Fibroblast of lung (primary cell): ENCODE measurements at regions not wholly inside any gene's neighbourhood (a gene's known extent, or its start where the extent isn't known, plus 50 kb on each side); places are given as distances from the start of the nearest gene placed in this dataset.

ENCODE experiments used
- CTCF ChIP-seq, 2 donors: IDR thresholded peaks in 1 of 2; conservative IDR thresholded peaks in 1 of 2; 1 replicate in 1 of 2; 2 replicates in 1 of 2; pipeline ENCODE4 v1.5.1; 2011 to 2012; ENCODE audit warnings: low read length in 2 of 2, control low read depth in 1 of 2, inconsistent platforms in 1 of 2, low read depth in 1 of 2, mild to moderate bottlenecking in 1 of 2
- EZH2 ChIP-seq: IDR thresholded peaks from 2 replicates; pipeline ENCODE4 v1.5.1; 2012; ENCODE audit warnings: low read length, control low read depth, mild to moderate bottlenecking; ENCODE audit errors: missing control alignments

GRCh38 chr6:56889492-56889891 lies 65.4 kb upstream of the BEND6 start:
- TF ChIP-seq CTCF (conservative IDR thresholded peaks at IDR 0.05 in 1 of 2, IDR thresholded peaks at IDR 0.05 in 1 of 2; ENCODE audit: low read depth in 1 of 2, low read length in 2 of 2) (no peak), EZH2 (no peak)
